CD4-positive, CD25-positive, alpha-beta regulatory T cell (primary cell): ENCODE measurements at regions not wholly inside any gene's neighbourhood (a gene's known extent, or its start where the extent isn't known, plus 50 kb on each side); places are given as distances from the start of the nearest gene placed in this dataset.

ENCODE experiments used
- ATAC-seq, 2 donors: fragments of 150-1000 bp; cut with Tn5 transposase; one replicate each; pipeline ENCODE4 v1.10.0; 2021; ENCODE audit warnings: low read depth in 2 of 2, moderate number of reproducible peaks in 2 of 2, moderate library complexity in 1 of 2
- DNase-seq, 3 donors: peaks; one replicate each; pipeline versions ENCODE4 v3.0.0 to v3.0.0-alpha.2; 2012 to 2022; ENCODE audit warnings: mixed read lengths in 1 of 3
- H3K27ac ChIP-seq: one replicate; pipeline ENCODE4 v1.7.0; 2013; ENCODE audit warnings: mild to moderate bottlenecking, low read length; ENCODE audit not compliant: insufficient read depth, poor library complexity, severe bottlenecking
- H3K27me3 ChIP-seq: one replicate; pipeline ENCODE4 v1.7.0; 2013; ENCODE audit warnings: low read length; ENCODE audit not compliant: control insufficient read depth, insufficient read depth
- H3K36me3 ChIP-seq: one replicate; pipeline ENCODE4 v1.7.0; 2013; ENCODE audit warnings: mild to moderate bottlenecking, low read length, moderate library complexity; ENCODE audit not compliant: control insufficient read depth, insufficient read depth
- H3K4me1 ChIP-seq: 2 replicates; pipeline ENCODE4 v1.7.0; 2013; ENCODE audit warnings: mild to moderate bottlenecking, low read length; ENCODE audit not compliant: insufficient read depth, control insufficient read depth, poor library complexity, severe bottlenecking
- H3K4me3 ChIP-seq: one replicate; pipeline ENCODE4 v1.7.0; 2013; ENCODE audit warnings: low read depth, mild to moderate bottlenecking, low read length, moderate library complexity
- H3K9me3 ChIP-seq, 2 experiments: 1 replicate in 1 of 2; 2 replicates in 1 of 2; pipeline ENCODE4 v1.7.0; 2013; ENCODE audit warnings: low read length in 2 of 2, mild to moderate bottlenecking in 1 of 2, moderate library complexity in 1 of 2; ENCODE audit not compliant: control insufficient read depth in 2 of 2
- H3K27ac Mint-ChIP-seq, 3 donors: one replicate each; pipeline ENCODE4 v1.8.0; 2020 to 2022; ENCODE audit warnings: mild to moderate bottlenecking in 3 of 3, mixed read lengths in 3 of 3, moderate library complexity in 2 of 3
- H3K27me3 Mint-ChIP-seq: one replicate; pipeline ENCODE4 v1.8.0; 2022; ENCODE audit warnings: mild to moderate bottlenecking, mixed read lengths
- H3K36me3 Mint-ChIP-seq: one replicate; pipeline ENCODE4 v1.8.0; 2020; ENCODE audit warnings: mixed read lengths
- H3K4me1 Mint-ChIP-seq, 4 donors: one replicate each; pipeline ENCODE4 v1.8.0; 2020 to 2022; ENCODE audit warnings: mixed read lengths in 4 of 4, mild to moderate bottlenecking in 1 of 4
- H3K4me3 Mint-ChIP-seq, 4 donors: one replicate each; pipeline ENCODE4 v1.8.0; 2020 to 2022; ENCODE audit warnings: mild to moderate bottlenecking in 4 of 4, mixed read lengths in 4 of 4, moderate library complexity in 3 of 4
- H3K9me3 Mint-ChIP-seq, 7 donors: one replicate each; pipeline ENCODE4 v1.8.0; 2020 to 2022; ENCODE audit warnings: mixed read lengths in 7 of 7, mild to moderate bottlenecking in 3 of 7, moderate library complexity in 2 of 7

DNA sequence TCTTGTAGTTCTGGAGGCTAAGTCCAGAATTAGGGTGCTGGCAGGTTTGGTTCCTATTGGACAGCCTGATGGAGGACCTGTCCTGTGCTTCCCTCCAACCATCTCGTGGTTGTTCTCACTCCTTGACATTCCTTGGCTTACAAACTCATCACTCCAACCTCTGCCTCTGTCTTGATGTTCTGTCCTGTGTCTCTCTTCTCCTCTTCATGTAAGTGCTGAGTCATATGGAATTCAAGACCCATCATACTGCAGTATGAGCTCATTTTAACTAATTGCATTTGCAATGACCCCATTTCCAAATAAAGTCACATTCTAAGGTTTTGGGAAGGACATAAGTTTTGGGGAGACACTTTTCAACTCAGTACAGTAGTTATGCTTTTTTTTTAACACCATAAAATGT is 374.7 kb downstream of the TRIB2 start:
- Histone ChIP-seq H3K4me1 (no peaks in the 10 kb centered on the region), H3K27ac (no peak overlapping the region), H3K9me3 (no peaks in the 10 kb centered on the region), H3K4me3 (no peak overlapping the region), H3K36me3 (no peaks in the 10 kb centered on the region), H3K27me3 (peaks cover 2% of the 10 kb centered on the region)
- H3K27me3 Mint-ChIP-seq = peaks cover 12% of the 10 kb centered on the region
- H3K27ac Mint-ChIP-seq = peak overlapping the region in 1 of 3 donors; percentile 45
- H3K36me3 Mint-ChIP-seq = no peaks in the 10 kb centered on the region
- no peaks in the 10 kb centered on the region for H3K4me1 Mint-ChIP-seq
- H3K9me3 Mint-ChIP-seq = peaks cover 0 to 3% (median 0%) of the 10 kb centered on the region in 7 donors
- H3K4me3 Mint-ChIP-seq = no peak overlapping the region
- ATAC-seq (no peak), DNase-seq (no peak)

GRCh38 chr2:13091861-13092378 is 375.2 kb downstream of the TRIB2 start:
- Histone ChIP-seq H3K9me3 (no peaks in the 10 kb centered on the region), H3K36me3 (no peaks in the 10 kb centered on the region), H3K4me1 (no peaks in the 10 kb centered on the region), H3K27ac (no peak overlapping the region), H3K27me3 (peaks cover 3% of the 10 kb centered on the region), H3K4me3 (no peak overlapping the region)
- ATAC-seq (no peak), DNase-seq (no peak)
- Mint-ChIP-seq H3K27ac (no peak overlapping the region), H3K4me3 (no peak overlapping the region), H3K4me1 (no peaks in the 10 kb centered on the region), H3K36me3 (no peaks in the 10 kb centered on the region), H3K27me3 (peaks cover 12% of the 10 kb centered on the region), H3K9me3 (peaks cover 0 to 3% (median 0%) of the 10 kb centered on the region in 7 donors)

GRCh38 chr2:13093416-13093991 is 376.8 kb downstream of the TRIB2 start:
- Mint-ChIP-seq H3K9me3 (peaks cover 0 to 4% (median 0%) of the 10 kb centered on the region in 7 donors), H3K36me3 (no peaks in the 10 kb centered on the region), H3K27me3 (peaks cover 21% of the 10 kb centered on the region), H3K4me1 (no peaks in the 10 kb centered on the region), H3K27ac (no peak overlapping the region), H3K4me3 (no peak overlapping the region)
- H3K36me3 ChIP-seq = no peaks in the 10 kb centered on the region
- no peak for DNase-seq
- no peak for ATAC-seq
- H3K27me3 ChIP-seq = peaks cover 5% of the 10 kb centered on the region
- H3K27ac ChIP-seq = no peak overlapping the region
- H3K4me1 ChIP-seq = no peaks in the 10 kb centered on the region
- no peaks in the 10 kb centered on the region for H3K9me3 ChIP-seq
- H3K4me3 ChIP-seq = no peak overlapping the region

- H3K4me1 ChIP-seq = no peaks in the 10 kb centered on the region
These were observed 385.8 kb downstream of the TRIB2 start for GRCh38 chr2:13102397-13103063.

GRCh38 chr2:13103151-13103550 is 386.4 kb downstream of the TRIB2 start:
- ATAC-seq = no peak
- Histone ChIP-seq H3K4me1 (no peaks in the 10 kb centered on the region), H3K9me3 (no peaks in the 10 kb centered on the region), H3K27me3 (no peaks in the 10 kb centered on the region), H3K27ac (no peak overlapping the region), H3K4me3 (no peak overlapping the region), H3K36me3 (no peaks in the 10 kb centered on the region)
- Mint-ChIP-seq H3K27me3 (peaks cover 12% of the 10 kb centered on the region), H3K4me1 (no peaks in the 10 kb centered on the region), H3K9me3 (peaks cover 0 to 11% (median 2%) of the 10 kb centered on the region in 7 donors), H3K4me3 (no peak overlapping the region), H3K27ac (no peak overlapping the region), H3K36me3 (no peaks in the 10 kb centered on the region)
- DNase-seq = no peak

More at GRCh38 chr2:13102397-13103063, 385.8 kb downstream of the TRIB2 start:
- H3K36me3 Mint-ChIP-seq = no peaks in the 10 kb centered on the region
- Histone ChIP-seq H3K9me3 (no peaks in the 10 kb centered on the region), H3K27me3 (no peaks in the 10 kb centered on the region), H3K4me3 (no peak overlapping the region), H3K27ac (no peak overlapping the region), H3K36me3 (no peaks in the 10 kb centered on the region)
- no peak overlapping the region for H3K4me3 Mint-ChIP-seq
- H3K27me3 Mint-ChIP-seq = peaks cover 16% of the 10 kb centered on the region
- H3K4me1 Mint-ChIP-seq = no peaks in the 10 kb centered on the region
- DNase-seq = no peak
- no peak overlapping the region for H3K27ac Mint-ChIP-seq
- ATAC-seq = no peak
- peaks cover 0 to 11% (median 2%) of the 10 kb centered on the region in 7 donors for H3K9me3 Mint-ChIP-seq

DNA sequence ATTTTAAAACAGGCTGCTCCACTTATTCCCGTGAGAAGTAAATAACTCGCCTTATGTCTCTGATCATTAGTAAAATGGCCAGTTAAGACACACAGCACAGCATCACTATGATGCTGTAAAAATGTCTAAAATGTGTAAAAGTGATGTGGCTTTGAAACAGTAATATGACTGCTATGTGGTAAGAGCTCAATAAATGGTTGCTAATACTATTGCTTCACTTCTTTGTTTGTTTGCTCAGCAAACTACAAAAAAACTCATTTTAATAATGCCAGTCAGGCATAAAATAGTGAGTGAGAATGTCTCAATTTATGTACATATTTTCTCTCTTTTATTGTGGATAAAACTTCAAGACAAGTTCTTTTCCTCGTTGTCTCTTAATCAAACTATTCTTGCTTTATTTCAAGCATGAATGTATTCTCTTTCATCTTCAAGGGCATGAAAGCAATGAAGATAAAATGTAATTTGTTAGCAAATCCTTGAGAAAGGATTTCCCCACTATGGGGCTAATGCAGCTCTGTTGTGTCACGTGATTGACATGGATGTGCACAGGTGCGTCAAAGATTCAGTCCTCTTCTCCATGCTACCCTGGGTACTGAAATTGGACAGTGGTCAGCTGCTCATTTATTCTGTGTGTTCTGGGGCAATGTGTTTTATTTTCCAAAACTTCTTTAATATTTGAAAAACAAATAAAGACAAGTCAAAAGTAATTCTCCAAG is 387.2 kb downstream of the TRIB2 start:
- H3K4me1 ChIP-seq = no peaks in the 10 kb centered on the region
- H3K4me1 Mint-ChIP-seq = no peaks in the 10 kb centered on the region

DNA sequence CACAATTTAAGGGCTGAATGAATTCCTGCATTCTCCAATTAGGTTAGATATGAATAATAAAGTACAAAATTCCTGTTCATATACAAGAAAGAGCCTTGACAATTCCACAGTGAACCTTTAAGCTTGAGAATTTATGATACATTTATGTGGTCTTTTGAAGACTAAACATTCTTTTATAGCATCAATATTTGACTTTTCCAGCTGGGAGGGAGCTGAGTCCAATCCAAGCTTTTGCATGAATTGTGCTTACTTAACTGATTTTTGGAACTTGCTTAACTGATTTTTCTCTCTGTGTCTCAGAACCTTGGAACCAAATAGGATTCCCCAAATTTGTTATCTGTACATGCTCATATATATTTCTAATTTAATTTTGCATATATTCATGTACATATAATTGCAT is 388.0 kb downstream of the TRIB2 start:
- Histone ChIP-seq H3K27me3 (peaks cover 2% of the 10 kb centered on the region), H3K9me3 (no peaks in the 10 kb centered on the region), H3K27ac (no peak overlapping the region), H3K36me3 (no peaks in the 10 kb centered on the region), H3K4me1 (no peaks in the 10 kb centered on the region), H3K4me3 (no peak overlapping the region)
- DNase-seq = no peak
- H3K36me3 Mint-ChIP-seq = no peaks in the 10 kb centered on the region
- no peaks in the 10 kb centered on the region for H3K4me1 Mint-ChIP-seq
- H3K9me3 Mint-ChIP-seq = peaks cover 0 to 2% (median 0%) of the 10 kb centered on the region in 7 donors
- no peak for ATAC-seq
- no peak overlapping the region for H3K27ac Mint-ChIP-seq
- H3K4me3 Mint-ChIP-seq = no peak overlapping the region
- H3K27me3 Mint-ChIP-seq = peaks cover 11% of the 10 kb centered on the region

More for the DNA sequence above, 387.2 kb downstream of the TRIB2 start:
- H3K9me3 ChIP-seq = no peaks in the 10 kb centered on the region
- Mint-ChIP-seq H3K9me3 (peaks cover 0 to 8% (median 2%) of the 10 kb centered on the region in 7 donors), H3K36me3 (no peaks in the 10 kb centered on the region), H3K4me3 (no peak overlapping the region), H3K27me3 (peaks cover 11% of the 10 kb centered on the region), H3K27ac (no peak overlapping the region)
- H3K27ac ChIP-seq = no peak overlapping the region
- H3K36me3 ChIP-seq = no peaks in the 10 kb centered on the region
- DNase-seq = no peak
- no peak overlapping the region for H3K4me3 ChIP-seq
- no peak for ATAC-seq
- H3K27me3 ChIP-seq = no peaks in the 10 kb centered on the region
